ENCODE measurements at regions not wholly inside any gene's neighbourhood (a gene's known extent, or its start where the extent isn't known, plus 50 kb on each side); places are given as distances from the start of the nearest gene placed in this dataset.
"Not testable (repeated sequence)": the region's sequence is repeated elsewhere in the genome, so short reads cannot be mapped to it uniquely, and the experiment has no call there.

GRCh38 chr15:20339086-20339791 lies 202.4 kb downstream of the GOLGA6L6 start:
- TF ChIP-seq, protein P1, sequence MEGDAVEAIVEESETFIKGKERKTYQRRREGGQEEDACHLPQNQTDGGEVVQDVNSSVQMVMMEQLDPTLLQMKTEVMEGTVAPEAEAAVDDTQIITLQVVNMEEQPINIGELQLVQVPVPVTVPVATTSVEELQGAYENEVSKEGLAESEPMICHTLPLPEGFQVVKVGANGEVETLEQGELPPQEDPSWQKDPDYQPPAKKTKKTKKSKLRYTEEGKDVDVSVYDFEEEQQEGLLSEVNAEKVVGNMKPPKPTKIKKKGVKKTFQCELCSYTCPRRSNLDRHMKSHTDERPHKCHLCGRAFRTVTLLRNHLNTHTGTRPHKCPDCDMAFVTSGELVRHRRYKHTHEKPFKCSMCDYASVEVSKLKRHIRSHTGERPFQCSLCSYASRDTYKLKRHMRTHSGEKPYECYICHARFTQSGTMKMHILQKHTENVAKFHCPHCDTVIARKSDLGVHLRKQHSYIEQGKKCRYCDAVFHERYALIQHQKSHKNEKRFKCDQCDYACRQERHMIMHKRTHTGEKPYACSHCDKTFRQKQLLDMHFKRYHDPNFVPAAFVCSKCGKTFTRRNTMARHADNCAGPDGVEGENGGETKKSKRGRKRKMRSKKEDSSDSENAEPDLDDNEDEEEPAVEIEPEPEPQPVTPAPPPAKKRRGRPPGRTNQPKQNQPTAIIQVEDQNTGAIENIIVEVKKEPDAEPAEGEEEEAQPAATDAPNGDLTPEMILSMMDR (conservative IDR thresholded peaks at IDR 0.05; ENCODE audit: low read depth, low read length): not testable (repeated sequence)
- not testable (repeated sequence) for TF ChIP-seq POLR2A (IDR thresholded peaks at IDR 0.05; ENCODE audit: low read depth, low read length); MAFK (IDR thresholded peaks at IDR 0.05; ENCODE audit: low read depth, low read length); USF2 (IDR thresholded peaks at IDR 0.05; ENCODE audit: low read depth, low read length); BHLHE40 (IDR thresholded peaks at IDR 0.05; ENCODE audit: low read depth, low read length); CEBPB (IDR thresholded peaks at IDR 0.05; ENCODE audit: low read depth, low read length); MXI1 (IDR thresholded peaks at IDR 0.05; ENCODE audit: borderline replicate concordance, low read depth, low read length); ELK1 (IDR thresholded peaks at IDR 0.05; ENCODE audit: borderline replicate concordance, low read depth, low read length); RAD21 (IDR thresholded peaks at IDR 0.05; ENCODE audit: low read length)
